OCI-LY1 (cell line): ENCODE measurements at regions not wholly inside any gene's neighbourhood (a gene's known extent, or its start where the extent isn't known, plus 50 kb on each side); places are given as distances from the start of the nearest gene placed in this dataset.
"Not testable (repeated sequence)": the region's sequence is repeated elsewhere in the genome, so short reads cannot be mapped to it uniquely, and the experiment has no call there.

Source experiments
- H2AFZ ChIP-seq: fragments of 200-600 bp; sonication (generic), shearing (Covaris generic); 2 replicates; pipeline ENCODE4 v1.6.0; 2014; ENCODE audit warnings: antibody characterized with exemption, mild to moderate bottlenecking, low read length
- H3F3A ChIP-seq: fragments of 200-600 bp; sonication (generic), shearing (Covaris generic); 2 replicates; pipeline ENCODE4 v1.6.0; 2014; ENCODE audit warnings: mild to moderate bottlenecking, antibody characterized with exemption, low read length, moderate library complexity; ENCODE audit not compliant: insufficient read depth
- H3K27ac ChIP-seq: fragments of 200-600 bp; sonication (generic); 2 replicates; pipeline ENCODE4 v1.5.1; 2014; ENCODE audit warnings: low read length, mixed run types, mild to moderate bottlenecking, low read depth; ENCODE audit not compliant: poor library complexity, severe bottlenecking
- H3K27me3 ChIP-seq: fragments of 200-600 bp; sonication (generic); 2 replicates; pipeline ENCODE4 v1.6.0; 2014; ENCODE audit warnings: antibody characterized with exemption, mild to moderate bottlenecking, low read length, moderate library complexity; ENCODE audit not compliant: insufficient read depth
- H3K36me3 ChIP-seq: fragments of 200-600 bp; sonication (generic); 2 replicates; pipeline ENCODE4 v1.6.1; 2014; ENCODE audit warnings: mild to moderate bottlenecking, antibody characterized with exemption, low read length, moderate library complexity, mixed read lengths; ENCODE audit not compliant: insufficient read depth
- H3K4me1 ChIP-seq: fragments of 200-600 bp; sonication (generic); 2 replicates; pipeline ENCODE4 v1.5.1; 2014; ENCODE audit warnings: mild to moderate bottlenecking, low read length, moderate library complexity; ENCODE audit not compliant: insufficient read depth, severe bottlenecking
- H3K4me2 ChIP-seq: fragments of 200-600 bp; sonication (generic), shearing (Covaris generic); 2 replicates; pipeline ENCODE4 v1.6.1; 2014; ENCODE audit warnings: low read length
- H3K4me3 ChIP-seq: fragments of 200-600 bp; sonication (generic); 2 replicates; pipeline ENCODE4 v1.5.1; 2014; ENCODE audit warnings: low read length, low read depth, mild to moderate bottlenecking, mixed read lengths; ENCODE audit not compliant: poor library complexity, severe bottlenecking
- H3K79me2 ChIP-seq: fragments of 200-600 bp; shearing (Covaris generic); 2 replicates; pipeline ENCODE4 v1.6.1; 2016; ENCODE audit warnings: mixed run types, low read length, mixed read lengths; ENCODE audit not compliant: insufficient read depth
- H3K9ac ChIP-seq: fragments of 200-600 bp; sonication (generic), shearing (Covaris generic); 2 replicates; pipeline ENCODE4 v1.6.1; 2014; ENCODE audit warnings: mild to moderate bottlenecking, low read length, mixed read lengths
- H3K9me2 ChIP-seq: fragments of 200-600 bp; sonication (generic), shearing (Covaris generic); 2 replicates; pipeline ENCODE4 v1.6.1; 2014; ENCODE audit warnings: low read depth, mild to moderate bottlenecking, low read length, mixed read lengths
- H3K9me3 ChIP-seq: fragments of 200-600 bp; shearing (Covaris generic); 2 replicates; pipeline ENCODE4 v1.6.1; 2014; ENCODE audit warnings: low read length, mixed read lengths
- H4K20me1 ChIP-seq: fragments of 200-600 bp; sonication (generic), shearing (Covaris generic); 2 replicates; pipeline ENCODE4 v1.6.0; 2016; ENCODE audit warnings: mild to moderate bottlenecking, low read length; ENCODE audit not compliant: insufficient read depth
- CTCF ChIP-seq: fragments of 200-600 bp; sonication (generic), shearing (Covaris generic); IDR thresholded peaks from 2 replicates; pipeline ENCODE4 v1.5.1; 2017; ENCODE audit warnings: mild to moderate bottlenecking, antibody characterized with exemption, low read length, moderate library complexity, mixed read lengths
- EZH2 ChIP-seq: fragments of 200-600 bp; sonication (generic), shearing (Covaris generic); IDR thresholded peaks from 2 replicates; pipeline ENCODE4 v1.8.0; 2017; ENCODE audit warnings: borderline replicate concordance, mixed run types, mild to moderate bottlenecking, antibody characterized with exemption, low read length, moderate library complexity, mixed read lengths

GRCh38 chr10:36526033-36526432, 599.4 kb upstream of the ANKRD30A start:
- Histone ChIP-seq H3K9me2 (no peaks in the 10 kb centered on the region), H2AFZ (no peak overlapping the region), H4K20me1 (no peaks in the 10 kb centered on the region), H3K9ac (no peak overlapping the region), H3K9me3 (no peaks in the 10 kb centered on the region), H3K79me2 (no peaks in the 10 kb centered on the region), H3K4me2 (no peak overlapping the region), H3F3A (no peaks in the 10 kb centered on the region), H3K27ac (no peak overlapping the region), H3K4me1 (no peaks in the 10 kb centered on the region), H3K4me3 (no peak overlapping the region), H3K36me3 (no peaks in the 10 kb centered on the region), H3K27me3 (no peaks in the 10 kb centered on the region)
- TF ChIP-seq EZH2 (no peak), CTCF (no peak)

GRCh38 chr10:36524126-36524525, 601.3 kb upstream of the ANKRD30A start:
- H3K9me3 ChIP-seq, H3K27ac ChIP-seq, H4K20me1 ChIP-seq, H2AFZ ChIP-seq, H3K4me2 ChIP-seq, H3K4me1 ChIP-seq, H3F3A ChIP-seq, H3K4me3 ChIP-seq, H3K79me2 ChIP-seq, H3K9me2 ChIP-seq, H3K27me3 ChIP-seq, H3K36me3 ChIP-seq, H3K9ac ChIP-seq: not testable (repeated sequence)

- TF ChIP-seq EZH2 (no peak), CTCF (no peak)
- H3K79me2 ChIP-seq: no peaks in the 10 kb centered on the region
These were observed 605.5 kb upstream of the ANKRD30A start for GRCh38 chr10:36519909-36520308.

GRCh38 chr10:36516281-36516680, 609.1 kb upstream of the ANKRD30A start:
- H3K9ac ChIP-seq: no peak overlapping the region

More at GRCh38 chr10:36519909-36520308, 605.5 kb upstream of the ANKRD30A start:
- no peak overlapping the region for H3K4me3 ChIP-seq
- H3K4me1 ChIP-seq: no peaks in the 10 kb centered on the region
- no peak overlapping the region for H2AFZ ChIP-seq
- H3K9me2 ChIP-seq: no peaks in the 10 kb centered on the region
- H3K27ac ChIP-seq: no peak overlapping the region
- no peak overlapping the region for H3K4me2 ChIP-seq
- H3K9me3 ChIP-seq: no peaks in the 10 kb centered on the region
- H4K20me1 ChIP-seq: no peaks in the 10 kb centered on the region
- no peak overlapping the region for H3K9ac ChIP-seq
- no peaks in the 10 kb centered on the region for H3F3A ChIP-seq
- no peaks in the 10 kb centered on the region for H3K27me3 ChIP-seq
- H3K36me3 ChIP-seq: no peaks in the 10 kb centered on the region

More at GRCh38 chr10:36516281-36516680, 609.1 kb upstream of the ANKRD30A start:
- Histone ChIP-seq H3K79me2 (no peaks in the 10 kb centered on the region), H3K9me2 (no peaks in the 10 kb centered on the region), H3K4me2 (no peak overlapping the region), H3K27me3 (no peaks in the 10 kb centered on the region), H4K20me1 (no peaks in the 10 kb centered on the region), H3K27ac (no peak overlapping the region), H3F3A (no peaks in the 10 kb centered on the region), H3K36me3 (no peaks in the 10 kb centered on the region), H2AFZ (no peak overlapping the region), H3K4me3 (no peak overlapping the region), H3K4me1 (no peaks in the 10 kb centered on the region), H3K9me3 (no peaks in the 10 kb centered on the region)
- TF ChIP-seq CTCF (no peak), EZH2 (no peak)
